Hepatocyte (in vitro differentiated cells): ENCODE measurements at regions not wholly inside any gene's neighbourhood (a gene's known extent, or its start where the extent isn't known, plus 50 kb on each side); places are given as distances from the start of the nearest gene placed in this dataset.

ENCODE experiments used
- DNase-seq: peaks from one replicate; pipeline ENCODE4 v3.0.0-alpha.2; 2016; ENCODE audit warnings: low spot score
- H2AFZ ChIP-seq: fragments of 200-600 bp; sonication (generic); 2 replicates; pipeline ENCODE4 v1.6.0; 2016; ENCODE audit warnings: antibody characterized with exemption, mild to moderate bottlenecking
- H3K27ac ChIP-seq: fragments of 200-600 bp; sonication (generic); 2 replicates; pipeline ENCODE4 v1.5.1; 2016; ENCODE audit warnings: mild to moderate bottlenecking
- H3K27me3 ChIP-seq: fragments of 200-600 bp; sonication (generic); 2 replicates; pipeline ENCODE4 v1.6.1; 2016
- H3K36me3 ChIP-seq: fragments of 200-600 bp; sonication (generic); replicated peaks from 2 replicates; pipeline ENCODE4 v1.5.1; 2016; ENCODE audit warnings: low read depth; ENCODE audit not compliant: insufficient read depth
- H3K4me1 ChIP-seq: fragments of 200-600 bp; sonication (generic); 2 replicates; pipeline ENCODE4 v1.5.1; 2016; ENCODE audit warnings: mild to moderate bottlenecking, moderate library complexity; ENCODE audit not compliant: insufficient read depth
- H3K4me2 ChIP-seq: fragments of 200-600 bp; sonication (generic); 2 replicates; pipeline ENCODE4 v1.6.0; 2016
- H3K4me3 ChIP-seq: fragments of 200-600 bp; sonication (generic); 2 replicates; pipeline ENCODE4 v1.5.1; 2016; ENCODE audit warnings: mild to moderate bottlenecking
- H3K79me2 ChIP-seq: fragments of 200-600 bp; sonication (generic); 2 replicates; pipeline ENCODE4 v1.6.0; 2017; ENCODE audit warnings: mild to moderate bottlenecking
- H3K9me2 ChIP-seq: fragments of 200-600 bp; sonication (generic); replicated peaks from 2 replicates; pipeline ENCODE4 v1.6.0; 2017; ENCODE audit warnings: mild to moderate bottlenecking; ENCODE audit not compliant: insufficient read depth
- H3K9me3 ChIP-seq: fragments of 200-600 bp; sonication (generic); 2 replicates; pipeline ENCODE4 v1.5.1; 2016; ENCODE audit warnings: low read depth, mild to moderate bottlenecking
- H4K20me1 ChIP-seq: fragments of 200-600 bp; sonication (generic); 2 replicates; pipeline ENCODE4 v1.6.0; 2016; ENCODE audit warnings: mild to moderate bottlenecking; ENCODE audit not compliant: insufficient read depth, poor library complexity, severe bottlenecking
- EZH2 ChIP-seq: fragments of 200-600 bp; sonication (generic); IDR thresholded peaks from 2 replicates; pipeline ENCODE4 v1.6.1; 2016; ENCODE audit warnings: antibody characterized with exemption, mild to moderate bottlenecking, borderline replicate concordance
- EZH2phosphoT487 ChIP-seq: fragments of 200-600 bp; sonication (generic); IDR thresholded peaks from one replicate; pipeline ENCODE4 v1.6.1; 2018; ENCODE audit warnings: antibody characterized with exemption, mild to moderate bottlenecking, low read depth, moderate library complexity; ENCODE audit not compliant: unreplicated experiment, severe bottlenecking
- WGBS: methylation state at CpG from one replicate; pipeline ENCODE4 v1.1.6; 2016; ENCODE audit warnings: low lambda C conversion rate; ENCODE audit errors: missing lambda C conversion rate; 5-methylcytosine and 5-hydroxymethylcytosine counted together
- TF ChIP-seq, protein P1 (sequence below): fragments of 200-600 bp; sonication (generic); IDR thresholded peaks from 2 replicates; pipeline ENCODE4 v1.5.1; 2016; ENCODE audit warnings: antibody characterized with exemption, mild to moderate bottlenecking; ENCODE audit not compliant: poor library complexity

DNA sequence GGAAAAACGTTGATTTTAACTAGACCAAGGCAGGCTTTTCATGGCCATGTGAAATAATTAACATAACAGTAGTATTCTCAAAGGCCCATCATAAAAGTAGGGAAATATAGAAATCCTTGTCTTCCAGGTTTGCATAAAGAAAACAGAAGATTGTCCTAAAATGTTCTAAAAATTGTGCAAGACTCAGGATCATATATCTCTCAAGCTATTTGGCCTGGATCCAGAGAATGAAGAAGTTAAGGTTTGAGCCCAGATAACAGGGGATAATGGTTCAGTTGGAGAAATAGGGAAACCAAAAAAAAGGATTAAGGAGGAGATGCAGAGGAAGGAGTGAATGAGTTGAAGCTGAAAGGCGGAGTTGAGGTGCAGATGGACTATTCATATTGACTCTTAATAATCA lies 555.5 kb upstream of the NR5A2 start:
- no peak overlapping the region for H3K27ac ChIP-seq
- no peak for DNase-seq
- WGBS: 96% methylated on average over 2 of the region's 2 CpGs

DNA sequence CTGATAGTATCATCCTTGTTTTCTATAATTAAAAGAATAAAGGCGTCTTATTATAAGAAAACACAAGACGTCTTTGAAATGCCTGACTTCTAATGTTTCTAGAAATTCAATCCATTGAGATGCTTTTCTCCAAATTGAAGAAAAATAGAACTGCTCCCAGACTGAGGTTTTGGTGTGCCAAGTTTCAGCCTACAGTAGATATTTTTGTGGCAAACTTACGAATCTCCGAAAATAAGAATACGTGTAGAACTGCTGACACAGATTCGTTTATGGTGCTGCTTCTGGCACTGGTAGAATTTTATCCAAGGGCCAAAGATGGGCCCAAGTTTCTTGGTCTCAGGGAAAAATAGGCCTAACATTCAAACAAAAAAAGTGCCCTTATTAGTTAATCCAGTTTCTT lies 554.5 kb upstream of the NR5A2 start:
- Histone ChIP-seq H3K27me3 (no peaks in the 10 kb centered on the region), H3K79me2 (no peaks in the 10 kb centered on the region), H3K9me3 (no peaks in the 10 kb centered on the region), H3K27ac (no peak overlapping the region), H3K4me3 (no peak overlapping the region), H2AFZ (no peak overlapping the region), H4K20me1 (no peaks in the 10 kb centered on the region), H3K36me3 (no peaks in the 10 kb centered on the region), H3K9me2 (no peaks in the 10 kb centered on the region), H3K4me2 (no peak overlapping the region), H3K4me1 (no peaks in the 10 kb centered on the region)
- DNase-seq: no peak
- 92% methylated on average over 6 of the region's 6 CpGs for WGBS
- no peak for TF ChIP-seq EZH2
- TF ChIP-seq, protein P1, sequence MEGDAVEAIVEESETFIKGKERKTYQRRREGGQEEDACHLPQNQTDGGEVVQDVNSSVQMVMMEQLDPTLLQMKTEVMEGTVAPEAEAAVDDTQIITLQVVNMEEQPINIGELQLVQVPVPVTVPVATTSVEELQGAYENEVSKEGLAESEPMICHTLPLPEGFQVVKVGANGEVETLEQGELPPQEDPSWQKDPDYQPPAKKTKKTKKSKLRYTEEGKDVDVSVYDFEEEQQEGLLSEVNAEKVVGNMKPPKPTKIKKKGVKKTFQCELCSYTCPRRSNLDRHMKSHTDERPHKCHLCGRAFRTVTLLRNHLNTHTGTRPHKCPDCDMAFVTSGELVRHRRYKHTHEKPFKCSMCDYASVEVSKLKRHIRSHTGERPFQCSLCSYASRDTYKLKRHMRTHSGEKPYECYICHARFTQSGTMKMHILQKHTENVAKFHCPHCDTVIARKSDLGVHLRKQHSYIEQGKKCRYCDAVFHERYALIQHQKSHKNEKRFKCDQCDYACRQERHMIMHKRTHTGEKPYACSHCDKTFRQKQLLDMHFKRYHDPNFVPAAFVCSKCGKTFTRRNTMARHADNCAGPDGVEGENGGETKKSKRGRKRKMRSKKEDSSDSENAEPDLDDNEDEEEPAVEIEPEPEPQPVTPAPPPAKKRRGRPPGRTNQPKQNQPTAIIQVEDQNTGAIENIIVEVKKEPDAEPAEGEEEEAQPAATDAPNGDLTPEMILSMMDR: no peak
- TF ChIP-seq EZH2phosphoT487: no peak

More for the DNA sequence above, 555.5 kb upstream of the NR5A2 start:
- Histone ChIP-seq H3K79me2 (no peaks in the 10 kb centered on the region), H3K4me3 (no peak overlapping the region), H3K9me3 (no peaks in the 10 kb centered on the region), H4K20me1 (no peaks in the 10 kb centered on the region), H3K27me3 (no peaks in the 10 kb centered on the region), H3K4me1 (no peaks in the 10 kb centered on the region), H2AFZ (no peak overlapping the region), H3K4me2 (no peak overlapping the region), H3K9me2 (no peaks in the 10 kb centered on the region), H3K36me3 (no peaks in the 10 kb centered on the region)
- TF ChIP-seq EZH2: no peak
- TF ChIP-seq EZH2phosphoT487: no peak
- TF ChIP-seq, protein P1: no peak

DNA sequence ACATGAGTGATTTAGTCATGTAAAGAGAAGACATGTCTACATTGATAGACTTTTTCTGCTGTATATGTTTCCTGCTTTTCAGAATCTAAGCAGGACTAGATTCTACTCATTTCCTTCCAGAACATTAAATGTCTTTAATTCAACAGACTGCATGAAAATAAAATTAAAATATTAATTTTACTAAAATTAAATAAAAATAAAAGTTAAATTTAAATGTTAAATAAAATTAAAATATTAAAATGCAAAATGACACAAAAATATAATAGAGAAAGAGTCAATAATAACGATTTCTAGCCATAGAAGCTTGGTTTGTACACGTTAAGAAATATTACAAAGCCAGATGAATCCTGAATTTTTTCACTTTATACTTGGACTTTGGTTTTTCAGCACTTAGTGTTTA lies 552.8 kb upstream of the NR5A2 start:
- Histone ChIP-seq H3K27ac (no peak overlapping the region), H3K27me3 (no peaks in the 10 kb centered on the region), H3K4me1 (no peaks in the 10 kb centered on the region), H3K9me3 (no peaks in the 10 kb centered on the region), H3K4me2 (no peak overlapping the region), H2AFZ (no peak overlapping the region), H3K36me3 (no peaks in the 10 kb centered on the region), H3K9me2 (no peaks in the 10 kb centered on the region), H3K4me3 (no peak overlapping the region), H3K79me2 (no peaks in the 10 kb centered on the region), H4K20me1 (no peaks in the 10 kb centered on the region)
- TF ChIP-seq, protein P1: no peak
- DNase-seq: no peak
- 39% methylated on average over 2 of the region's 2 CpGs for WGBS

DNA sequence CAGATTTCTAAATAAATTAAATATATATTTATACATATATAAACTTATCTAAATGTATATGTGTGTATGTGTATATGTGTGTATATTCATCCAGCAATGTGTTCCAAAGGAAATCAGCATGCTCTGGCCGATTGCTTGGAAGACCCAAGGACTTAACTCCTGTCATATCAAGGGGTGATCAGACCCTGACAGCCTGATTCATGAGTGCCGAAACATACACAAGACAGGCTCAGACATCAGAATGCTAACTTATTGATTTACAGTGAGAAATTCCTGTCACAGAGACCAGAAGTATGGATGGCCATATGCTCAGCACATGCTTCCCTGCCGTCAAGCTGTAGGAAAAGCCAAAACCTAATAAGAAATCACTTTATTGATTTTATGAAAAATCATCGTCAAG lies 545.1 kb upstream of the NR5A2 start:
- no peaks in the 10 kb centered on the region for H3K9me3 ChIP-seq
- 87% methylated on average over 4 of the region's 4 CpGs for WGBS
- TF ChIP-seq EZH2phosphoT487 (no peak), EZH2 (no peak)
- TF ChIP-seq, protein P1: no peak

More for the DNA sequence above, 545.1 kb upstream of the NR5A2 start:
- Histone ChIP-seq H3K9me2 (no peaks in the 10 kb centered on the region), H3K36me3 (no peaks in the 10 kb centered on the region), H3K4me2 (no peak overlapping the region), H3K27me3 (no peaks in the 10 kb centered on the region), H3K79me2 (no peaks in the 10 kb centered on the region), H4K20me1 (no peaks in the 10 kb centered on the region), H3K27ac (no peak overlapping the region), H2AFZ (no peak overlapping the region), H3K4me1 (no peaks in the 10 kb centered on the region), H3K4me3 (no peak overlapping the region)
- DNase-seq: no peak
